HEK293 (cell line): ENCODE measurements at regions not wholly inside any gene's neighbourhood (a gene's known extent, or its start where the extent isn't known, plus 50 kb on each side); places are given as distances from the start of the nearest gene placed in this dataset.

Experiments used
- ATF2 ChIP-seq: fragments of 450-650 bp; formaldehyde crosslinking; IDR thresholded peaks from 2 replicates; pipeline ENCODE4 v1.5.1; 2016; ENCODE audit warnings: missing biosample characterization, missing genetic modification characterization, low read depth
- FEZF1 ChIP-seq: fragments of 450-650 bp; formaldehyde crosslinking; IDR thresholded peaks from 2 replicates; pipeline ENCODE4 v1.5.1; 2016; ENCODE audit warnings: missing biosample characterization, missing genetic modification characterization
- GFI1B ChIP-seq: fragments of 450-650 bp; formaldehyde crosslinking; IDR thresholded peaks from 2 replicates; pipeline ENCODE4 v1.5.1; 2016; ENCODE audit warnings: missing biosample characterization, missing genetic modification characterization
- GLIS1 ChIP-seq: fragments of 450-650 bp; formaldehyde crosslinking; IDR thresholded peaks from 2 replicates; pipeline ENCODE4 v1.5.1; 2016; ENCODE audit warnings: missing biosample characterization, missing genetic modification characterization
- HOXA7 ChIP-seq: sonication (generic); formaldehyde crosslinking; IDR thresholded peaks from 2 replicates; pipeline ENCODE4 v1.8.1; 2022; ENCODE audit warnings: missing genetic modification reagents, borderline replicate concordance
- KLF17 ChIP-seq: fragments of 450-650 bp; formaldehyde crosslinking; IDR thresholded peaks from 2 replicates; pipeline ENCODE4 v1.5.1; 2016; ENCODE audit warnings: missing biosample characterization, missing genetic modification characterization
- KLF9 ChIP-seq: fragments of 450-650 bp; formaldehyde crosslinking; IDR thresholded peaks from 2 replicates; pipeline ENCODE4 v1.5.1; 2016; ENCODE audit warnings: missing biosample characterization, missing genetic modification characterization, low read depth
- OSR2 ChIP-seq: fragments of 450-650 bp; formaldehyde crosslinking; IDR thresholded peaks from 2 replicates; pipeline ENCODE4 v1.5.1; 2016; ENCODE audit warnings: missing biosample characterization, missing genetic modification characterization
- OVOL3 ChIP-seq: fragments of 450-650 bp; formaldehyde crosslinking; IDR thresholded peaks from 2 replicates; pipeline ENCODE4 v1.5.1; 2016; ENCODE audit warnings: missing biosample characterization, missing genetic modification characterization
- SETDB1 ChIP-seq: IDR thresholded peaks from one replicate; pipeline ENCODE4 v1.6.1; 2017; ENCODE audit warnings: mild to moderate bottlenecking, low read length, moderate library complexity, mixed read lengths; ENCODE audit not compliant: insufficient read length
- TCF7L2 ChIP-seq: IDR thresholded peaks from 2 replicates; pipeline ENCODE4 v1.6.1; 2011; ENCODE audit warnings: low read depth, mild to moderate bottlenecking, inconsistent platforms, low read length, moderate library complexity, borderline replicate concordance
- TRIM28 ChIP-seq: IDR thresholded peaks from 2 replicates; pipeline ENCODE4 v1.6.1; 2011; ENCODE audit warnings: low read length, control low read depth, borderline replicate concordance
- ZBTB17 ChIP-seq: fragments of 450-650 bp; formaldehyde crosslinking; IDR thresholded peaks from 2 replicates; pipeline ENCODE4 v1.5.1; 2016; ENCODE audit warnings: missing biosample characterization, missing genetic modification characterization
- ZBTB44 ChIP-seq: fragments of 450-650 bp; IDR thresholded peaks from 2 replicates; pipeline ENCODE4 v1.5.1; 2018; ENCODE audit warnings: missing biosample characterization, mild to moderate bottlenecking, missing genetic modification characterization
- ZFP41 ChIP-seq: fragments of 450-650 bp; formaldehyde crosslinking; IDR thresholded peaks from 2 replicates; pipeline ENCODE4 v1.5.1; 2016; ENCODE audit warnings: missing biosample characterization, missing genetic modification characterization, borderline replicate concordance
- ZIC2 ChIP-seq: fragments of 450-650 bp; formaldehyde crosslinking; IDR thresholded peaks from 2 replicates; pipeline ENCODE4 v1.5.1; 2016; ENCODE audit warnings: missing biosample characterization, missing genetic modification characterization
- ZNF169 ChIP-seq: fragments of 450-650 bp; formaldehyde crosslinking; IDR thresholded peaks from 2 replicates; pipeline ENCODE4 v1.5.1; 2016; ENCODE audit warnings: missing biosample characterization, missing genetic modification characterization
- ZNF223 ChIP-seq: fragments of 450-650 bp; formaldehyde crosslinking; IDR thresholded peaks from 2 replicates; pipeline ENCODE4 v1.5.1; 2016; ENCODE audit warnings: missing biosample characterization, missing genetic modification characterization
- ZNF23 ChIP-seq: fragments of 450-650 bp; formaldehyde crosslinking; IDR thresholded peaks from 2 replicates; pipeline ENCODE4 v1.5.1; 2016; ENCODE audit warnings: missing biosample characterization, missing genetic modification characterization, borderline replicate concordance
- ZNF292 ChIP-seq: fragments of 450-650 bp; formaldehyde crosslinking; IDR thresholded peaks from 2 replicates; pipeline ENCODE4 v1.5.1; 2016; ENCODE audit warnings: low read depth, missing biosample characterization, missing genetic modification characterization, borderline replicate concordance
- ZNF423 ChIP-seq: fragments of 450-650 bp; formaldehyde crosslinking; IDR thresholded peaks from 2 replicates; pipeline ENCODE4 v1.5.1; 2016; ENCODE audit warnings: missing biosample characterization, missing genetic modification characterization
- ZNF426 ChIP-seq: fragments of 450-650 bp; formaldehyde crosslinking; IDR thresholded peaks from 2 replicates; pipeline ENCODE4 v1.5.1; 2017; ENCODE audit warnings: missing biosample characterization, missing genetic modification characterization, mild to moderate bottlenecking, inconsistent platforms, moderate library complexity
- ZNF48 ChIP-seq: fragments of 450-650 bp; formaldehyde crosslinking; IDR thresholded peaks from 2 replicates; pipeline ENCODE4 v1.5.1; 2016; ENCODE audit warnings: missing biosample characterization, missing genetic modification characterization
- ZNF555 ChIP-seq: fragments of 450-650 bp; formaldehyde crosslinking; conservative IDR thresholded peaks from 2 replicates; pipeline ENCODE4 v1.5.1; 2017; ENCODE audit warnings: missing biosample characterization, mild to moderate bottlenecking, missing genetic modification characterization, inconsistent platforms
- ZNF585B ChIP-seq: fragments of 450-650 bp; formaldehyde crosslinking; IDR thresholded peaks from 2 replicates; pipeline ENCODE4 v1.5.1; 2016; ENCODE audit warnings: missing biosample characterization, missing genetic modification characterization
- ZNF600 ChIP-seq: fragments of 450-650 bp; formaldehyde crosslinking; IDR thresholded peaks from 2 replicates; pipeline ENCODE4 v1.5.1; 2016; ENCODE audit warnings: missing biosample characterization, missing genetic modification characterization
- ZNF623 ChIP-seq: fragments of 450-650 bp; formaldehyde crosslinking; IDR thresholded peaks from 2 replicates; pipeline ENCODE4 v1.5.1; 2016; ENCODE audit warnings: missing biosample characterization, missing genetic modification characterization
- ZNF777 ChIP-seq: fragments of 450-650 bp; formaldehyde crosslinking; IDR thresholded peaks from 2 replicates; pipeline ENCODE4 v1.5.1; 2017; ENCODE audit warnings: missing biosample characterization, missing genetic modification characterization, borderline replicate concordance
- ZSCAN18 ChIP-seq: fragments of 450-650 bp; formaldehyde crosslinking; IDR thresholded peaks from 2 replicates; pipeline ENCODE4 v1.5.1; 2016; ENCODE audit warnings: missing biosample characterization, missing genetic modification characterization
- ZSCAN5A ChIP-seq: fragments of 450-650 bp; formaldehyde crosslinking; IDR thresholded peaks from 2 replicates; pipeline ENCODE4 v1.5.1; 2016; ENCODE audit warnings: missing biosample characterization, missing genetic modification characterization

GRCh38 chr7:33733870-33734650 lies 171.3 kb upstream of the BMPER start (continued):
- TF ChIP-seq ZNF169 (tag by site-specific recombination) (no peak), ZNF600 (tag by site-specific recombination) (0 out of 2 replicates have a peak, but pooled peaks have one; percentile 15), ZBTB44 (tag by site-specific recombination) (no peak), HOXA7 (CRISPR knock-in tag) (no peak), SETDB1 (no peak), ZNF426 (tag by site-specific recombination) (no peak), ZFP41 (no peak), ZBTB17 (tag by site-specific recombination) (peak; percentile 34; the same call in 1 of the 2 replicates), ZNF292 (tag by site-specific recombination) (no peak), TRIM28 (peak; percentile 68; the same call in 1 of the 2 replicates), ZNF48 (tag by site-specific recombination) (no peak), ZSCAN18 (tag by site-specific recombination) (no peak), ZNF555 (no peak), ZNF423 (peak; percentile 48; the same call in 1 of the 2 replicates), GLIS1 (tag by site-specific recombination) (peak; percentile 97), ZNF223 (tag by site-specific recombination) (0 out of 2 replicates have a peak, but pooled peaks have one; percentile 46), ZIC2 (tag by site-specific recombination) (peak; percentile 81), TCF7L2 (peak; percentile 94), ZSCAN5A (tag by site-specific recombination) (no peak), KLF17 (tag by site-specific recombination) (peak; percentile 82), KLF9 (tag by site-specific recombination) (no peak), OSR2 (tag by site-specific recombination) (peak; percentile 65; the same call in 1 of the 2 replicates), ZNF623 (tag by site-specific recombination) (no peak), ZNF23 (tag by site-specific recombination) (no peak), ZNF777 (no peak), OVOL3 (0 out of 2 replicates have a peak, but pooled peaks have one; percentile 24), ATF2 (tag by site-specific recombination) (0 out of 2 replicates have a peak, but pooled peaks have one; percentile 8), ZNF585B (tag by site-specific recombination) (peak; percentile 33; the same call in 1 of the 2 replicates), FEZF1 (tag by site-specific recombination) (peak; percentile 67), GFI1B (tag by site-specific recombination) (peak; percentile 78; the same call in 1 of the 2 replicates)
